SU-DHL-6 (cell line): ENCODE measurements at regions not wholly inside any gene's neighbourhood (a gene's known extent, or its start where the extent isn't known, plus 50 kb on each side); places are given as distances from the start of the nearest gene placed in this dataset.

Source experiments
- CTCF ChIP-seq: fragments of 200-600 bp; sonication (generic); IDR thresholded peaks from one replicate; pipeline ENCODE4 v1.5.1; 2017; ENCODE audit warnings: antibody characterized with exemption, mild to moderate bottlenecking, low read length, moderate library complexity; ENCODE audit not compliant: insufficient read depth, poor library complexity, severe bottlenecking
- EZH2phosphoT487 ChIP-seq: fragments of 200-600 bp; sonication (generic), shearing (Covaris generic); conservative IDR thresholded peaks from 2 replicates; pipeline ENCODE4 v1.6.1; 2018; ENCODE audit warnings: mild to moderate bottlenecking, antibody characterized with exemption, low read length, moderate library complexity, mixed read lengths

GRCh38 chr2:134143568-134143967 lies 110.3 kb upstream of the MGAT5 start:
- TF ChIP-seq CTCF (no peak), EZH2phosphoT487 (no peak)
